22Rv1 (cell line): ENCODE measurements at regions not wholly inside any gene's neighbourhood (a gene's known extent, or its start where the extent isn't known, plus 50 kb on each side); places are given as distances from the start of the nearest gene placed in this dataset.

ENCODE experiments used
- ZFX ChIP-seq: fragments of 450-650 bp; IDR thresholded peaks from 2 replicates; pipeline ENCODE4 v1.6.1; 2017; ENCODE audit warnings: antibody characterized with exemption, borderline replicate concordance
- TF ChIP-seq, protein P1 (sequence below): fragments of 450-650 bp; IDR thresholded peaks from 2 replicates; pipeline ENCODE4 v1.5.1; 2017; ENCODE audit warnings: mild to moderate bottlenecking

DNA sequence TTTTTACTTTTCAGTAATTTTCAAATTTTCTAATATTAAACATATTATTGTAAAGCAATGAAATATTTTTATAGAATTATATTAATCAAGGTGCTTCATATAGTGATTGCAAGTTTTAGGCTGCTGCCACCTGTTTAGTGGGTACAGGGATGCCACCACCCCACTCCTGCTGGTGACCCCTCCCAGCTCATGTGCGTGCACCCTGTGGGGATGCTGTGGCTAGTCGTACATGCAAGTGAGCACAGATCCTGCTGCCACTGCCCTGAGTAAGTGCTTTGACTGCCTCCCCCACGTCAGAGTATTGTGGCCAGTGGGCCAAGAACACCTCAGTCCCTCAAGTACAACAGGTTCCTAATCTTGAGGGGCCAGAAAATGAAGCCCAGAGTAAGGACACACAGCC is 320.1 kb upstream of the DDI1 start:
- TF ChIP-seq, protein P1, sequence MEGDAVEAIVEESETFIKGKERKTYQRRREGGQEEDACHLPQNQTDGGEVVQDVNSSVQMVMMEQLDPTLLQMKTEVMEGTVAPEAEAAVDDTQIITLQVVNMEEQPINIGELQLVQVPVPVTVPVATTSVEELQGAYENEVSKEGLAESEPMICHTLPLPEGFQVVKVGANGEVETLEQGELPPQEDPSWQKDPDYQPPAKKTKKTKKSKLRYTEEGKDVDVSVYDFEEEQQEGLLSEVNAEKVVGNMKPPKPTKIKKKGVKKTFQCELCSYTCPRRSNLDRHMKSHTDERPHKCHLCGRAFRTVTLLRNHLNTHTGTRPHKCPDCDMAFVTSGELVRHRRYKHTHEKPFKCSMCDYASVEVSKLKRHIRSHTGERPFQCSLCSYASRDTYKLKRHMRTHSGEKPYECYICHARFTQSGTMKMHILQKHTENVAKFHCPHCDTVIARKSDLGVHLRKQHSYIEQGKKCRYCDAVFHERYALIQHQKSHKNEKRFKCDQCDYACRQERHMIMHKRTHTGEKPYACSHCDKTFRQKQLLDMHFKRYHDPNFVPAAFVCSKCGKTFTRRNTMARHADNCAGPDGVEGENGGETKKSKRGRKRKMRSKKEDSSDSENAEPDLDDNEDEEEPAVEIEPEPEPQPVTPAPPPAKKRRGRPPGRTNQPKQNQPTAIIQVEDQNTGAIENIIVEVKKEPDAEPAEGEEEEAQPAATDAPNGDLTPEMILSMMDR, result no peak
- TF ChIP-seq ZFX, result no peak
